Panc1 (cell line): ENCODE measurements at regions not wholly inside any gene's neighbourhood (a gene's known extent, or its start where the extent isn't known, plus 50 kb on each side); places are given as distances from the start of the nearest gene placed in this dataset.

Experiments
- ATAC-seq: fragments of 200-7000 bp; cut with Tn5 transposase; 2 replicates; pipeline ENCODE4 v1.9.1; 2020; ENCODE audit warnings: mild to moderate bottlenecking, moderate library complexity
- BruUV-seq: library from RNA; stranded (reverse); fragments of 400-500 nt; replicated peaks from 2 replicates; lab custom pipeline; 2021; lab: Mats Ljungman, UMichigan
- CTCF ChIA-PET: fragments of 300-600 bp; sonication (Branson Sonifier 250); formaldehyde crosslinking; loops from one replicate; lab custom pipeline; 2022; ENCODE audit warnings: antibody characterized with exemption; lab: Charles Lee
- POLR2A ChIA-PET: fragments of 300-600 bp; sonication (Branson Sonifier 250); formaldehyde crosslinking; loops from one replicate; lab custom pipeline; 2022; ENCODE audit warnings: antibody characterized with exemption; lab: Charles Lee
- DNase-seq: peaks from one replicate; pipeline ENCODE4 v3.0.0-alpha.2; 2010; ENCODE audit warnings: low read depth, low spot score
- H3K27ac ChIP-seq: 2 replicates; pipeline ENCODE4 v1.5.1; 2011; ENCODE audit warnings: mild to moderate bottlenecking, low read length, inconsistent platforms
- H3K27me3 ChIP-seq: fragments of 200-500 bp; sonication (Bioruptor generic); 2 replicates; pipeline ENCODE4 v1.6.0; 2014; ENCODE audit warnings: low read length, inconsistent platforms; ENCODE audit not compliant: control insufficient read depth, insufficient read depth
- H3K36me3 ChIP-seq: fragments of 200-500 bp; sonication (Bioruptor generic); 2 replicates; pipeline ENCODE4 v1.5.1; 2014; ENCODE audit warnings: inconsistent platforms, mild to moderate bottlenecking, low read length, moderate library complexity; ENCODE audit not compliant: control insufficient read depth, insufficient read depth
- H3K4me1 ChIP-seq: 2 replicates; pipeline ENCODE4 v1.5.1; 2011; ENCODE audit warnings: inconsistent platforms, mild to moderate bottlenecking, low read length, moderate library complexity; ENCODE audit not compliant: control insufficient read depth, insufficient read depth
- H3K4me3 ChIP-seq, 2 experiments: 2 replicates each; pipeline ENCODE4 v1.5.1; 2011 to 2012; ENCODE audit warnings: low read depth in 2 of 2, low read length in 2 of 2, mild to moderate bottlenecking in 2 of 2, inconsistent platforms in 1 of 2, moderate library complexity in 1 of 2
- H3K9me3 ChIP-seq: fragments of 200-500 bp; sonication (Bioruptor generic); 2 replicates; pipeline ENCODE4 v1.5.1; 2014; ENCODE audit warnings: low read depth, mild to moderate bottlenecking, inconsistent platforms, low read length, moderate library complexity; ENCODE audit not compliant: control insufficient read depth, insufficient read depth
- POLR2AphosphoS5 ChIP-seq: IDR thresholded peaks from 2 replicates; pipeline ENCODE4 v1.6.1; 2012; ENCODE audit warnings: mild to moderate bottlenecking, low read depth, low read length, moderate library complexity
- REST ChIP-seq, 2 experiments: IDR thresholded peaks; 2 replicates each; pipeline ENCODE4 v1.6.1; 2011 to 2012; ENCODE audit warnings: low read depth in 2 of 2, control low read depth in 1 of 2, low read length in 1 of 2, mild to moderate bottlenecking in 1 of 2, moderate library complexity in 1 of 2; ENCODE audit not compliant: insufficient read depth in 1 of 2
- SIN3A ChIP-seq: IDR thresholded peaks from 2 replicates; pipeline ENCODE4 v1.6.1; 2012; ENCODE audit warnings: low read depth, mild to moderate bottlenecking, low read length, moderate library complexity, borderline replicate concordance; ENCODE audit not compliant: insufficient read depth
- TCF7L2 ChIP-seq: IDR thresholded peaks from 2 replicates; pipeline ENCODE4 v1.6.1; 2011; ENCODE audit warnings: mild to moderate bottlenecking, low read depth, low read length, inconsistent platforms
- in situ Hi-C: cut with HindIII; loops from 2 replicates; pipeline ENCODE4 v1.10.0; 2016; ENCODE audit warnings: low sequenced_read_pairs, low pct_unique_long_range_greater_than_20kb
- intact Hi-C: fragments of 100-400 bp; cut with micrococcal nuclease; formaldehyde crosslinking; loops from one replicate; pipeline ENCODE4 v1.10.0; 2022; ENCODE audit not compliant: unreplicated experiment
- TF ChIP-seq, protein P1 (sequence below): fragments of 450-650 bp; IDR thresholded peaks from 2 replicates; pipeline ENCODE4 v1.5.1; 2017; ENCODE audit warnings: mild to moderate bottlenecking

- Histone ChIP-seq H3K36me3 (no peaks in the 10 kb centered on the region), H3K4me1 (no peaks in the 10 kb centered on the region), H3K27me3 (no peaks in the 10 kb centered on the region), H3K9me3 (no peaks in the 10 kb centered on the region), H3K27ac (no peak overlapping the region), H3K4me3 (no peak overlapping the region)
- ChIA-PET CTCF (no interaction called here), POLR2A (no interaction called here)
- TF ChIP-seq SIN3A (no peak), POLR2AphosphoS5 (no peak), TCF7L2 (no peak), REST (IDR thresholded peaks at IDR 0.05; ENCODE audit: insufficient read depth in 1 of 2, low read depth in 2 of 2, low read length in 1 of 2) (no peak)
- TF ChIP-seq, protein P1, sequence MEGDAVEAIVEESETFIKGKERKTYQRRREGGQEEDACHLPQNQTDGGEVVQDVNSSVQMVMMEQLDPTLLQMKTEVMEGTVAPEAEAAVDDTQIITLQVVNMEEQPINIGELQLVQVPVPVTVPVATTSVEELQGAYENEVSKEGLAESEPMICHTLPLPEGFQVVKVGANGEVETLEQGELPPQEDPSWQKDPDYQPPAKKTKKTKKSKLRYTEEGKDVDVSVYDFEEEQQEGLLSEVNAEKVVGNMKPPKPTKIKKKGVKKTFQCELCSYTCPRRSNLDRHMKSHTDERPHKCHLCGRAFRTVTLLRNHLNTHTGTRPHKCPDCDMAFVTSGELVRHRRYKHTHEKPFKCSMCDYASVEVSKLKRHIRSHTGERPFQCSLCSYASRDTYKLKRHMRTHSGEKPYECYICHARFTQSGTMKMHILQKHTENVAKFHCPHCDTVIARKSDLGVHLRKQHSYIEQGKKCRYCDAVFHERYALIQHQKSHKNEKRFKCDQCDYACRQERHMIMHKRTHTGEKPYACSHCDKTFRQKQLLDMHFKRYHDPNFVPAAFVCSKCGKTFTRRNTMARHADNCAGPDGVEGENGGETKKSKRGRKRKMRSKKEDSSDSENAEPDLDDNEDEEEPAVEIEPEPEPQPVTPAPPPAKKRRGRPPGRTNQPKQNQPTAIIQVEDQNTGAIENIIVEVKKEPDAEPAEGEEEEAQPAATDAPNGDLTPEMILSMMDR = no peak
- no TSS peak for BruUV-seq
- intact Hi-C loops = no loop called here
- DNase-seq (no peak), ATAC-seq (no peak)
- in situ Hi-C loops = no loop called here
These were observed 477.7 kb downstream of the DCDC2C start for GRCh38 chr2:4181062-4181461.

GRCh38 chr2:4188561-4188960, 485.2 kb downstream of the DCDC2C start:
- H3K27ac ChIP-seq = no peak overlapping the region
- ChIA-PET POLR2A (no interaction called here), CTCF (no interaction called here)
- intact Hi-C loops = no loop called here
- H3K27me3 ChIP-seq = no peaks in the 10 kb centered on the region
- H3K36me3 ChIP-seq = no peaks in the 10 kb centered on the region
- no peak overlapping the region for H3K4me3 ChIP-seq
- no peaks in the 10 kb centered on the region for H3K4me1 ChIP-seq
- no peak for ATAC-seq
- H3K9me3 ChIP-seq = no peaks in the 10 kb centered on the region
- TF ChIP-seq POLR2AphosphoS5 (no peak), TCF7L2 (no peak), SIN3A (no peak), REST (IDR thresholded peaks at IDR 0.05; ENCODE audit: insufficient read depth in 1 of 2, low read depth in 2 of 2, low read length in 1 of 2) (no peak)
- TF ChIP-seq, protein P1 = no peak
- in situ Hi-C loops = no loop called here
- no TSS peak for BruUV-seq
- no peak for DNase-seq
